Trophoblast cell (in vitro differentiated cells and primary cell): ENCODE measurements at regions not wholly inside any gene's neighbourhood (a gene's known extent, or its start where the extent isn't known, plus 50 kb on each side); places are given as distances from the start of the nearest gene placed in this dataset.

ENCODE experiments used
- DNase-seq, 2 donors: peaks; one replicate each; pipeline ENCODE4 v3.0.0-alpha.2; 2016
- H2AFZ ChIP-seq: 2 replicates; pipeline ENCODE4 v1.6.1; 2013; ENCODE audit warnings: low read length, moderate library complexity, mild to moderate bottlenecking; ENCODE audit not compliant: insufficient read depth, poor library complexity
- H2AK5ac ChIP-seq: 2 replicates; pipeline ENCODE4 v1.6.1; 2013; ENCODE audit warnings: mild to moderate bottlenecking, low read length
- H2BK120ac ChIP-seq: 2 replicates; pipeline ENCODE4 v1.6.1; 2013; ENCODE audit warnings: low read length, mild to moderate bottlenecking, moderate library complexity; ENCODE audit not compliant: insufficient read depth, poor library complexity
- H2BK12ac ChIP-seq: 2 replicates; pipeline ENCODE4 v1.6.1; 2013; ENCODE audit warnings: mild to moderate bottlenecking, low read length, moderate library complexity
- H2BK5ac ChIP-seq: 2 replicates; pipeline ENCODE4 v1.6.1; 2013; ENCODE audit warnings: low read length, low read depth, moderate library complexity, mild to moderate bottlenecking; ENCODE audit not compliant: poor library complexity
- H3K14ac ChIP-seq: 2 replicates; pipeline ENCODE4 v1.6.1; 2013; ENCODE audit warnings: mild to moderate bottlenecking, low read length
- H3K18ac ChIP-seq: 2 replicates; pipeline ENCODE4 v1.6.1; 2013; ENCODE audit warnings: mild to moderate bottlenecking, low read length
- H3K23ac ChIP-seq: 2 replicates; pipeline ENCODE4 v1.6.1; 2013; ENCODE audit warnings: low read length
- H3K27ac ChIP-seq: 2 replicates; pipeline ENCODE4 v1.5.1; 2013; ENCODE audit warnings: low read depth, mild to moderate bottlenecking, inconsistent platforms, low read length, moderate library complexity
- H3K27me3 ChIP-seq: 2 replicates; pipeline ENCODE4 v1.6.1; 2013; ENCODE audit warnings: inconsistent platforms, mild to moderate bottlenecking, low read length, moderate library complexity; ENCODE audit not compliant: insufficient read depth
- H3K36me3 ChIP-seq, 2 experiments: 1 replicate in 1 of 2; 2 replicates in 1 of 2; pipeline ENCODE4 v1.6.1; 2013; ENCODE audit warnings: low read length in 2 of 2, mild to moderate bottlenecking in 2 of 2, moderate library complexity in 1 of 2; ENCODE audit not compliant: insufficient read depth in 2 of 2, control insufficient read depth in 1 of 2
- H3K4ac ChIP-seq: 2 replicates; pipeline ENCODE4 v1.6.1; 2013; ENCODE audit warnings: low read depth, mild to moderate bottlenecking, low read length, moderate library complexity
- H3K4me1 ChIP-seq, 2 experiments: 1 replicate in 1 of 2; 2 replicates in 1 of 2; pipeline ENCODE4 v1.6.1; 2013; ENCODE audit warnings: low read length in 2 of 2, mild to moderate bottlenecking in 2 of 2, moderate library complexity in 1 of 2; ENCODE audit not compliant: insufficient read depth in 2 of 2, control insufficient read depth in 1 of 2
- H3K4me2 ChIP-seq: 2 replicates; pipeline ENCODE4 v1.6.1; 2013; ENCODE audit warnings: inconsistent platforms, mild to moderate bottlenecking, low read length, moderate library complexity
- H3K4me3 ChIP-seq: 2 replicates; pipeline ENCODE4 v1.5.1; 2013; ENCODE audit warnings: mild to moderate bottlenecking, low read depth, low read length, inconsistent platforms
- H3K79me1 ChIP-seq: one replicate; pipeline ENCODE4 v1.6.1; 2013; ENCODE audit warnings: low read length
- H3K79me2 ChIP-seq: 2 replicates; pipeline ENCODE4 v1.6.1; 2013; ENCODE audit warnings: low read length, mild to moderate bottlenecking; ENCODE audit not compliant: control insufficient read depth, insufficient read depth, poor library complexity
- H3K9ac ChIP-seq: 2 replicates; pipeline ENCODE4 v1.6.1; 2013; ENCODE audit warnings: mild to moderate bottlenecking, low read length
- H3K9me3 ChIP-seq: 2 replicates; pipeline ENCODE4 v1.6.1; 2013; ENCODE audit warnings: low read depth, mild to moderate bottlenecking, control low read depth, inconsistent platforms, low read length; ENCODE audit not compliant: insufficient read depth
- H4K12ac ChIP-seq: 2 replicates; pipeline ENCODE4 v1.6.1; 2013; ENCODE audit warnings: low read depth, mild to moderate bottlenecking, low read length, moderate library complexity
- H4K8ac ChIP-seq: 2 replicates; pipeline ENCODE4 v1.6.1; 2013; ENCODE audit warnings: low read depth, mild to moderate bottlenecking, low read length, moderate library complexity
- H4K91ac ChIP-seq: one replicate; pipeline ENCODE4 v1.6.1; 2013; ENCODE audit warnings: low read depth, mild to moderate bottlenecking, low read length, moderate library complexity
- WGBS: extraction: QIAGEN DNeasy Blood & Tissue Kit; methylation state at CpG from one replicate; pipeline ENCODE4 v1.1.7; 2013; ENCODE audit warnings: missing lambda C conversion rate; ENCODE audit not compliant: insufficient read length, insufficient coverage; ENCODE audit errors: extremely low coverage; 5-methylcytosine and 5-hydroxymethylcytosine counted together

DNA sequence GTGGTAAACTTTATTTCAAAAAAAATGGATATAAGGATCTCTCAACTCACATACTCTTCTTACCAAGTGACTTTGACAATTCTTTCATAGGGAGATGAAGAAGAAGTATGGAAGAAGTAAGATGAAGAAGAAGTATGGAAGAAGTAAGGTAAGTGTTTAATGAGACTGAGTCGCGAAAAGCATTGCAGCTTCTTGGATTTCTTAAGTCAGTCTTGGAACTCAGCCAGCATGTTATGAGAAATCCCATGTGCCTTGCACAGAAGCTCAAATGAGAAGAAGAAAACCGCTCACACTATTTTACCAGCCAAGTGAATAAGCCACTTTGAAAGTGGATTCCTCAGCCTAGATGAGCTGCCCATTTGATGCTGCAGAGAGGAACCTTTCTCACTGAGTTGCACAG lies 332.0 kb upstream of the CCDC179 start:
- Histone ChIP-seq H3K23ac (no peak overlapping the region), H4K8ac (no peak overlapping the region), H3K14ac (no peak overlapping the region), H3K4me1 (no peaks in the 10 kb centered on the region), H3K4ac (no peak overlapping the region), H2AK5ac (no peak overlapping the region), H3K79me2 (no peaks in the 10 kb centered on the region), H3K27ac (no peak overlapping the region), H3K9ac (no peak overlapping the region), H4K91ac (no peak overlapping the region), H2AFZ (no peak overlapping the region), H2BK120ac (no peak overlapping the region), H3K4me2 (no peak overlapping the region), H2BK12ac (no peak overlapping the region), H2BK5ac (no peak overlapping the region), H3K79me1 (no peaks in the 10 kb centered on the region), H3K4me3 (no peak overlapping the region), H3K9me3 (no peaks in the 10 kb centered on the region), H3K36me3 (no peaks in the 10 kb centered on the region), H3K18ac (no peak overlapping the region), H3K27me3 (no peaks in the 10 kb centered on the region), H4K12ac (no peak overlapping the region)
- WGBS, result 100% methylated on average over 2 of the region's 3 CpGs
- no peak for DNase-seq

- no peaks in the 10 kb centered on the region for H3K27me3 ChIP-seq
- no peak overlapping the region for H3K14ac ChIP-seq
- H2AFZ ChIP-seq, result no peak overlapping the region
- H3K23ac ChIP-seq, result no peak overlapping the region
- H3K27ac ChIP-seq, result no peak overlapping the region
- H2BK12ac ChIP-seq, result no peak overlapping the region
- H3K4me3 ChIP-seq, result no peak overlapping the region
- H3K9me3 ChIP-seq, result peaks cover 11% of the 10 kb centered on the region
- DNase-seq, result no peak
- no peaks in the 10 kb centered on the region for H3K4me1 ChIP-seq
- H3K18ac ChIP-seq, result no peak overlapping the region
- no peaks in the 10 kb centered on the region for H3K79me1 ChIP-seq
- H4K8ac ChIP-seq, result no peak overlapping the region
- no peaks in the 10 kb centered on the region for H3K79me2 ChIP-seq
- H3K4me2 ChIP-seq, result no peak overlapping the region
- H4K12ac ChIP-seq, result no peak overlapping the region
- H3K36me3 ChIP-seq, result no peaks in the 10 kb centered on the region
- H2BK120ac ChIP-seq, result no peak overlapping the region
- H2AK5ac ChIP-seq, result no peak overlapping the region
- no peak overlapping the region for H3K4ac ChIP-seq
- no peak overlapping the region for H2BK5ac ChIP-seq
- no CpG with 5 or more reads among the region's 3 CpGs for WGBS
- no peak overlapping the region for H4K91ac ChIP-seq
- H3K9ac ChIP-seq, result no peak overlapping the region
Measured at GRCh38 chr11:23201936-23202522, 341.8 kb upstream of the CCDC179 start.

DNA sequence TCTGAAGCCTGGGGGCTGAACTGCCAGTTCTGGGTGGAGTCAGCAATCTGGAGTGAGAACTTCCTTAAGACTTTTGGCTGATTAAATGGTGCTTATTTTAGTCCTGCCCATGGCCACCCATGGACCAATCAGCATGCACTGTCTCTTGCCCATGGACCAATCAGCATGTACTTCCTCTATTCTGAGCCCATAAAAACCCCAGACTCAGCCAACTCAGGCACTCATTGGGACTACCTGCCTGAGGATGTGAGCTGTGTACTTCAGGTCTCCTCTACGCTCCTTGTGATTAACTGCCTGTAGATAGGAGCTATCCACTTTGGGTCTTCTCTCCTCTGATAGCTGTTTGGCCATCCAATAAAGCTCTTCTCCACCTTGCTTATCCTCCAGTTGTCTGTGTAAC lies 342.3 kb upstream of the CCDC179 start:
- H3K27me3 ChIP-seq, result no peaks in the 10 kb centered on the region
- H3K4me2 ChIP-seq, result no peak overlapping the region
- no peak overlapping the region for H3K4ac ChIP-seq
- H3K9ac ChIP-seq, result no peak overlapping the region
- H3K14ac ChIP-seq, result no peak overlapping the region
- H3K23ac ChIP-seq, result no peak overlapping the region
- H2AK5ac ChIP-seq, result no peak overlapping the region
- no peak overlapping the region for H2AFZ ChIP-seq
- H4K91ac ChIP-seq, result no peak overlapping the region
- no peaks in the 10 kb centered on the region for H3K79me2 ChIP-seq
- no peak overlapping the region for H3K4me3 ChIP-seq
- no peak overlapping the region for H3K18ac ChIP-seq
- H2BK5ac ChIP-seq, result no peak overlapping the region
- peaks cover 11% of the 10 kb centered on the region for H3K9me3 ChIP-seq
- H2BK120ac ChIP-seq, result no peak overlapping the region
- DNase-seq, result no peak
- H4K12ac ChIP-seq, result no peak overlapping the region
- no peak overlapping the region for H2BK12ac ChIP-seq
- no peaks in the 10 kb centered on the region for H3K4me1 ChIP-seq
- H3K36me3 ChIP-seq, result no peaks in the 10 kb centered on the region
- no peaks in the 10 kb centered on the region for H3K79me1 ChIP-seq
- no CpG with 5 or more reads among the region's 1 CpG for WGBS
- H4K8ac ChIP-seq, result no peak overlapping the region
- no peak overlapping the region for H3K27ac ChIP-seq

GRCh38 chr11:23205156-23205871 lies 345.0 kb upstream of the CCDC179 start:
- Histone ChIP-seq H2BK5ac (no peak overlapping the region), H3K4me2 (no peak overlapping the region), H2AFZ (no peak overlapping the region), H2BK12ac (no peak overlapping the region), H2AK5ac (no peak overlapping the region), H3K4ac (no peak overlapping the region), H3K27me3 (no peaks in the 10 kb centered on the region), H3K9me3 (peaks cover 8% of the 10 kb centered on the region), H3K23ac (no peak overlapping the region), H3K18ac (no peak overlapping the region), H4K12ac (no peak overlapping the region), H3K36me3 (no peaks in the 10 kb centered on the region), H3K79me2 (no peaks in the 10 kb centered on the region), H4K8ac (no peak overlapping the region), H3K4me1 (no peaks in the 10 kb centered on the region), H3K4me3 (no peak overlapping the region), H3K79me1 (no peaks in the 10 kb centered on the region), H3K27ac (no peak overlapping the region), H2BK120ac (no peak overlapping the region), H4K91ac (no peak overlapping the region), H3K14ac (no peak overlapping the region), H3K9ac (no peak overlapping the region)
- no peak for DNase-seq
